ENCODE measurements at regions not wholly inside any gene's neighbourhood (a gene's known extent, or its start where the extent isn't known, plus 50 kb on each side); places are given as distances from the start of the nearest gene placed in this dataset.

- TF ChIP-seq CTCF (conservative IDR thresholded peaks at IDR 0.05; ENCODE audit: low read depth, low read length) (no peak), EZH2 (IDR thresholded peaks at IDR 0.05; ENCODE audit: borderline replicate concordance, low read depth, low read length, poor library complexity, severe bottlenecking) (no peak)
Measured at GRCh38 chr1:82578086-82578726, 777.5 kb downstream of the ADGRL2 start.

Measured in A673 (cell line).